HCEC 1CT (cell line): ENCODE measurements at regions not wholly inside any gene's neighbourhood (a gene's known extent, or its start where the extent isn't known, plus 50 kb on each side); places are given as distances from the start of the nearest gene placed in this dataset.

ENCODE experiments used
- DNase-seq: peaks from one replicate; pipeline ENCODE4 v3.0.0-alpha.2; 2017

GRCh38 chr5:60330236-60330635 is 369.7 kb downstream of the DEPDC1B start:
- no peak for DNase-seq

- no peak for DNase-seq
Observed at GRCh38 chr5:60325870-60326269, 374.1 kb downstream of the DEPDC1B start.

- DNase-seq = no peak
Observed at GRCh38 chr5:60323596-60323995, 376.4 kb downstream of the DEPDC1B start.

- no peak for DNase-seq
Observed at GRCh38 chr5:60312098-60312497, 387.9 kb downstream of the DEPDC1B start.

- no peak for DNase-seq
Observed at GRCh38 chr5:60299944-60300343, 400.0 kb downstream of the DEPDC1B start.

- no peak for DNase-seq
Observed at GRCh38 chr5:60297658-60298057, 402.3 kb downstream of the DEPDC1B start.

- peak; percentile 55 for DNase-seq
Observed at GRCh38 chr5:60295423-60295822, 401.9 kb upstream of the PDE4D start.

GRCh38 chr5:60293518-60293917 is 400.0 kb upstream of the PDE4D start:
- no peak for DNase-seq

GRCh38 chr5:60287174-60287771 is 393.7 kb upstream of the PDE4D start:
- peak; percentile 54 for DNase-seq

- DNase-seq = no peak
Observed at GRCh38 chr5:60285910-60286309, 392.4 kb upstream of the PDE4D start.

GRCh38 chr5:60280943-60281342 is 387.4 kb upstream of the PDE4D start:
- no peak for DNase-seq

- DNase-seq = no peak
Observed at GRCh38 chr5:60277941-60278340, 384.4 kb upstream of the PDE4D start.

- DNase-seq = no peak
Observed at GRCh38 chr5:60274747-60275146, 381.2 kb upstream of the PDE4D start.

GRCh38 chr5:60271517-60271916 is 378.0 kb upstream of the PDE4D start:
- DNase-seq = no peak

GRCh38 chr5:60267907-60268306 is 374.4 kb upstream of the PDE4D start:
- DNase-seq = no peak

- DNase-seq = no peak
Observed at GRCh38 chr5:60263346-60263745, 369.8 kb upstream of the PDE4D start.

GRCh38 chr5:60262576-60263295 is 369.2 kb upstream of the PDE4D start:
- no peak for DNase-seq

- no peak for DNase-seq
Observed at GRCh38 chr5:60261732-60262131, 368.2 kb upstream of the PDE4D start.

- no peak for DNase-seq
Observed at GRCh38 chr5:60260658-60261057, 367.1 kb upstream of the PDE4D start.

- no peak for DNase-seq
Observed at GRCh38 chr5:60259730-60260129, 366.2 kb upstream of the PDE4D start.

- no peak for DNase-seq
Observed at GRCh38 chr5:60257596-60258271, 364.2 kb upstream of the PDE4D start.

GRCh38 chr5:60256546-60256945 is 363.0 kb upstream of the PDE4D start:
- DNase-seq = no peak

- DNase-seq = no peak
Observed at GRCh38 chr5:60248901-60249300, 355.4 kb upstream of the PDE4D start.

- no peak for DNase-seq
Observed at GRCh38 chr5:60243713-60244112, 350.2 kb upstream of the PDE4D start.
